RWPE2 (cell line): ENCODE measurements at regions not wholly inside any gene's neighbourhood (a gene's known extent, or its start where the extent isn't known, plus 50 kb on each side); places are given as distances from the start of the nearest gene placed in this dataset.

Experiments used
- ATAC-seq: fragments of 200-7000 bp; cut with Tn5 transposase; 3 replicates; pipeline ENCODE4 v1.9.1; 2021; ENCODE audit warnings: low read depth
- DNase-seq: peaks from one replicate; pipeline ENCODE4 v3.0.0-alpha.2; 2020; ENCODE audit warnings: low spot score
- H3K27ac ChIP-seq: fragments of 450-650 bp; 2 replicates; pipeline ENCODE4 v1.5.1; 2017; ENCODE audit warnings: mild to moderate bottlenecking; ENCODE audit not compliant: poor library complexity, severe bottlenecking
- H3K27me3 ChIP-seq: fragments of 250-450 bp; sonication (Bioruptor Pico); 2 replicates; pipeline ENCODE4 v1.5.1; 2021; ENCODE audit warnings: mild to moderate bottlenecking, moderate library complexity; ENCODE audit not compliant: insufficient read depth, poor library complexity, severe bottlenecking
- H3K36me3 ChIP-seq: fragments of 250-450 bp; sonication (Bioruptor Pico); 2 replicates; pipeline ENCODE4 v1.5.1; 2020; ENCODE audit warnings: low read depth, mild to moderate bottlenecking, moderate library complexity
- H3K4me1 ChIP-seq: fragments of 250-450 bp; sonication (Bioruptor Pico); 2 replicates; pipeline ENCODE4 v1.5.1; 2021; ENCODE audit warnings: mild to moderate bottlenecking, moderate library complexity; ENCODE audit not compliant: insufficient read depth, poor library complexity, severe bottlenecking
- H3K4me3 ChIP-seq: fragments of 250-450 bp; sonication (Bioruptor Pico); 2 replicates; pipeline ENCODE4 v1.5.1; 2021; ENCODE audit warnings: mild to moderate bottlenecking, moderate library complexity; ENCODE audit not compliant: severe bottlenecking
- H3K9me3 ChIP-seq: fragments of 250-450 bp; sonication (Bioruptor Pico); 2 replicates; pipeline ENCODE4 v1.5.1; 2021; ENCODE audit warnings: mild to moderate bottlenecking, moderate library complexity; ENCODE audit not compliant: severe bottlenecking
- CTCF ChIP-seq: fragments of 450-650 bp; IDR thresholded peaks from one replicate; pipeline ENCODE4 v1.5.1; 2017; ENCODE audit warnings: mild to moderate bottlenecking, moderate library complexity; ENCODE audit not compliant: poor library complexity, severe bottlenecking

- H3K4me1 ChIP-seq = no peaks in the 10 kb centered on the region
- TF ChIP-seq CTCF = no peak
- no peak overlapping the region for H3K27ac ChIP-seq
- H3K4me3 ChIP-seq = no peak overlapping the region
- no peaks in the 10 kb centered on the region for H3K9me3 ChIP-seq
- no peaks in the 10 kb centered on the region for H3K36me3 ChIP-seq
- no peaks in the 10 kb centered on the region for H3K27me3 ChIP-seq
- DNase-seq = no peak
- ATAC-seq = no peak
These were observed 112.3 kb downstream of the RAB11FIP2 start for GRCh38 chr10:117934477-117934876.

- TF ChIP-seq CTCF = no peak
- Histone ChIP-seq H3K36me3 (no peaks in the 10 kb centered on the region), H3K4me1 (no peaks in the 10 kb centered on the region), H3K27me3 (no peaks in the 10 kb centered on the region), H3K27ac (no peak overlapping the region), H3K9me3 (no peaks in the 10 kb centered on the region), H3K4me3 (no peak overlapping the region)
- ATAC-seq (no peak), DNase-seq (no peak)
These were observed 110.6 kb downstream of the RAB11FIP2 start for GRCh38 chr10:117936141-117936540.

- DNase-seq = no peak
- Histone ChIP-seq H3K4me1 (no peaks in the 10 kb centered on the region), H3K4me3 (no peak overlapping the region), H3K27me3 (no peaks in the 10 kb centered on the region), H3K27ac (no peak overlapping the region), H3K36me3 (no peaks in the 10 kb centered on the region), H3K9me3 (no peaks in the 10 kb centered on the region)
- TF ChIP-seq CTCF = no peak
- no peak for ATAC-seq
These were observed 110.2 kb downstream of the RAB11FIP2 start for GRCh38 chr10:117936566-117936965.

- no peak for TF ChIP-seq CTCF
- ATAC-seq = no peak
- Histone ChIP-seq H3K27me3 (no peaks in the 10 kb centered on the region), H3K4me3 (no peak overlapping the region), H3K36me3 (no peaks in the 10 kb centered on the region), H3K9me3 (no peaks in the 10 kb centered on the region), H3K27ac (no peak overlapping the region), H3K4me1 (no peaks in the 10 kb centered on the region)
- no peak for DNase-seq
These were observed 109.8 kb downstream of the RAB11FIP2 start for GRCh38 chr10:117936976-117937375.

- Histone ChIP-seq H3K27me3 (no peaks in the 10 kb centered on the region), H3K27ac (no peak overlapping the region), H3K4me1 (no peaks in the 10 kb centered on the region), H3K9me3 (no peaks in the 10 kb centered on the region), H3K36me3 (no peaks in the 10 kb centered on the region), H3K4me3 (no peak overlapping the region)
- no peak for TF ChIP-seq CTCF
- no peak for DNase-seq
- ATAC-seq = no peak
These were observed 108.6 kb downstream of the RAB11FIP2 start for GRCh38 chr10:117938104-117938503.
